HL-60 (cell line): ENCODE measurements at regions not wholly inside any gene's neighbourhood (a gene's known extent, or its start where the extent isn't known, plus 50 kb on each side); places are given as distances from the start of the nearest gene placed in this dataset.

Experiments used
- DNase-seq, 2 experiments: peaks; one replicate each; pipeline ENCODE4 v3.0.0-alpha.2; 2010 to 2020; ENCODE audit warnings: low read depth in 1 of 2, low spot score in 1 of 2
- H3K27ac ChIP-seq: fragments of 250-450 bp; sonication (Bioruptor Pico); replicated peaks from 2 replicates; pipeline ENCODE4 v1.5.1; 2020; ENCODE audit warnings: mild to moderate bottlenecking, moderate library complexity
- H3K27me3 ChIP-seq: fragments of 250-450 bp; sonication (Bioruptor Pico); 2 replicates; pipeline ENCODE4 v1.5.1; 2021; ENCODE audit warnings: mild to moderate bottlenecking, moderate library complexity; ENCODE audit not compliant: insufficient read depth, poor library complexity, severe bottlenecking
- H3K4me3 ChIP-seq: replicated peaks from 2 replicates; pipeline ENCODE4 v1.5.1; 2011; ENCODE audit warnings: mild to moderate bottlenecking, control low read depth, low read length; ENCODE audit not compliant: insufficient read depth
- CTCF ChIP-seq: IDR thresholded peaks from one replicate; pipeline ENCODE4 v1.5.1; 2011; ENCODE audit warnings: low read length, control low read depth, inconsistent platforms; ENCODE audit not compliant: insufficient read depth
- GABPA ChIP-seq: IDR thresholded peaks from 2 replicates; pipeline ENCODE4 v1.6.1; 2012; ENCODE audit warnings: low read depth
- POLR2AphosphoS5 ChIP-seq: IDR thresholded peaks from 2 replicates; pipeline ENCODE4 v1.6.1; 2012; ENCODE audit warnings: low read depth
- REST ChIP-seq: IDR thresholded peaks from 2 replicates; pipeline ENCODE4 v1.6.1; 2012; ENCODE audit warnings: low read depth; ENCODE audit not compliant: insufficient replicate concordance
- SPI1 ChIP-seq: IDR thresholded peaks from 2 replicates; pipeline ENCODE4 v1.6.1; 2012; ENCODE audit warnings: low read depth, mild to moderate bottlenecking, borderline replicate concordance

DNA sequence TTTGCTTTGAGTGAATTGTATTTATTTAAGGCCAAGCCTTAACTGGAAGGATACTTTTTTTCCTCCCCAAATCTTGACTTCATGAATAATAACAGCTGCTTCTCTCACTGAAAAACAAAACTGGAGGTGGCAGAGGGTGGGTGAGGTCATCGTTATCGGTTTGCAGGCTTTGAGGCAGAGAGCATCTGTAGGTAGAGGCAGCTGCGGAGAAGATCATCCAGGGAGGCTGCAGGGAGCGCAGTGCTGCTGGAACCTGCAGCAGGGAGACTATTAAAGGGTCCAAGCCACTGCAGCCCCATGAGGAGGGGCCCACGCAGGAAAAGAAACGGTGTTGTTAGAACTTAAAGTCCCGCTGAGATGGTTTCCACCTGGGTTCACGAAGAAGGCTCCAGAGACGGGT is 112.1 kb upstream of the SDK1 start:
- Histone ChIP-seq H3K27me3 (no peaks in the 10 kb centered on the region), H3K4me3 (no peak overlapping the region), H3K27ac (no peak overlapping the region)
- TF ChIP-seq REST, result no peak
- TF ChIP-seq GABPA, result no peak
- TF ChIP-seq CTCF, result no peak
- no peak for TF ChIP-seq SPI1
- TF ChIP-seq POLR2AphosphoS5, result no peak
- DNase-seq, result no peak

DNA sequence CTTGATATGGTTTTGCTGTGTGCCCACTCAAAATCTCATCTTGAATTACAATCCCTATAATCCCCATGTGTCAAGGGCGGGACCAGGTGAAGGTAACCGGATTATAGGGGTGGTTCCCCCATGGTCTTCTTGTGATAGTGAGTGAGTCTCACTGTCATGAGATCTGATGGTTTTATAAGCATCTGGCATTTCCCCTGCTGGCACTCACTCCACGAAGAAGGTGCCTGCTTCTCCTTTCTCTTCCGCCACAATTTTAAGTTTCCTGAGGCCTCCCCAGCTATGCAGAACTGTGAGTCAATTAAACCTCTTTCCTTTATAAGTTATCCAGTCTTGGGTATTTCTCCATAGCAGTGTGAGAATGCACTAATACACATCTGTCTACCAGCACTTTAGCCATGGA is 109.5 kb upstream of the SDK1 start:
- no peaks in the 10 kb centered on the region for H3K27me3 ChIP-seq
- H3K27ac ChIP-seq, result no peak overlapping the region
- no peak for TF ChIP-seq POLR2AphosphoS5
- DNase-seq, result no peak
- H3K4me3 ChIP-seq, result no peak overlapping the region

- TF ChIP-seq REST (no peak), POLR2AphosphoS5 (no peak), CTCF (no peak), GABPA (no peak)
- H3K27ac ChIP-seq, result no peak overlapping the region
- no peaks in the 10 kb centered on the region for H3K27me3 ChIP-seq
- H3K4me3 ChIP-seq, result no peak overlapping the region
- no peak for DNase-seq
Observed at GRCh38 chr7:3192669-3193068, 108.4 kb upstream of the SDK1 start.

DNA sequence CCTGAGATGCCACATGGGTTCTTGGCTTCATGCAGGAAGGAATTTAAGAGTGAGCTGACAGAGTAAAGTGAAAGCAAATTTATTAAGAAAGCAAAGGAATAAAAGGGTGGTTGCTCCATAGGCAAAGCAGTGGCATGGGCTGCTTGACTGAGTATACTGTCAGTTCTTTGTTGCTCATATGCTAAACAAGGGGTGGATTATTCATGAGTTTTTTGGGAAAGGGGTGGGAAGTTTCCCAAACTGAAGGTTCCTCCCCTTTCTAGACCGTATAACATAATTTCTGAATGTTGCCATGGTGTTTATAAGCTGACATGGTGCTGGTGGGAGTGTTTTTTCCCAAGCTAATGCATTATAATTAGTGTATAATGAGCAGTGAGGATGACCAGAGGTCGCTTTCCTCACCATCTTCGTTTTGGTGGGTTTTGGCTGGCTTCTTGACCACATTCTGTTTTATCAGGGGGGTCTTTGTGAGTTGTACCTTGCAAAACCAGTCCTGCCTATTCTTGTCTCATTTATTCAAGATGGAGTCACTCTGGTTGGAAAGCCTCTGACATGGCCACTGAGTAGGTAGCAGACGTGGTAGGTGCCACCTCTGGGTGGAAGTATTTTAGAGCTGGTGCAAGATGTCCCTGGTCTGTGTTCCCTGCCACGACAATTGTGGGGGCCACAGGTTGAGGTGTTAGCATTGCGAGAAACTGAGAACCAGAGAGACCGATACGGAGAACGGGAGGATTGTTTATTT is 107.5 kb upstream of the SDK1 start:
- Histone ChIP-seq H3K27ac (no peak overlapping the region), H3K4me3 (no peak overlapping the region), H3K27me3 (no peaks in the 10 kb centered on the region)
- TF ChIP-seq GABPA, result no peak
- no peak for TF ChIP-seq REST
- no peak for TF ChIP-seq SPI1
- no peak for TF ChIP-seq POLR2AphosphoS5
- no peak for TF ChIP-seq CTCF
- no peak for DNase-seq
